HG02981 (cell line): ENCODE measurements at regions not wholly inside any gene's neighbourhood (a gene's known extent, or its start where the extent isn't known, plus 50 kb on each side); places are given as distances from the start of the nearest gene placed in this dataset.
"Not testable (repeated sequence)": the region's sequence is repeated elsewhere in the genome, so short reads cannot be mapped to it uniquely, and the experiment has no call there.

Experiments used
- ATAC-seq: cut with Tn5 transposase; IDR thresholded peaks from one replicate; pipeline ENCODE4 v1.9.1; 2021; ENCODE audit warnings: mild to moderate bottlenecking, moderate library complexity; ENCODE audit not compliant: unreplicated experiment

GRCh38 chr7:51973939-51974338 lies 657.3 kb upstream of the COBL start:
- no peak for ATAC-seq

- ATAC-seq: no peak
These were observed 656.5 kb upstream of the COBL start for GRCh38 chr7:51973071-51973470.

GRCh38 chr7:51970961-51971665 lies 654.5 kb upstream of the COBL start:
- ATAC-seq: no peak

- ATAC-seq: no peak
These were observed 651.9 kb upstream of the COBL start for GRCh38 chr7:51968461-51968860.

- ATAC-seq: no peak
These were observed 648.8 kb upstream of the COBL start for GRCh38 chr7:51965454-51965853.

- ATAC-seq: no peak
These were observed 645.2 kb upstream of the COBL start for GRCh38 chr7:51961804-51962203.

GRCh38 chr7:51950813-51951212 lies 634.2 kb upstream of the COBL start:
- no peak for ATAC-seq

- no peak for ATAC-seq
These were observed 633.4 kb upstream of the COBL start for GRCh38 chr7:51949726-51950644.

GRCh38 chr7:51930834-51931233 lies 614.2 kb upstream of the COBL start:
- no peak for ATAC-seq

- ATAC-seq: no peak
These were observed 613.2 kb upstream of the COBL start for GRCh38 chr7:51929818-51930217.

GRCh38 chr7:51927738-51928137 lies 611.1 kb upstream of the COBL start:
- ATAC-seq: no peak

- no peak for ATAC-seq
These were observed 602.0 kb upstream of the COBL start for GRCh38 chr7:51918581-51918980.

- ATAC-seq: no peak
These were observed 584.9 kb upstream of the COBL start for GRCh38 chr7:51901489-51901840.

- ATAC-seq: not testable (repeated sequence)
These were observed 584.3 kb upstream of the COBL start for GRCh38 chr7:51900755-51901488.

GRCh38 chr7:51899611-51900010 lies 583.0 kb upstream of the COBL start:
- ATAC-seq: no peak

- no peak for ATAC-seq
These were observed 565.8 kb upstream of the COBL start for GRCh38 chr7:51882412-51882811.

- no peak for ATAC-seq
These were observed 564.7 kb upstream of the COBL start for GRCh38 chr7:51881309-51881708.

GRCh38 chr7:51878865-51879264 lies 562.3 kb upstream of the COBL start:
- no peak for ATAC-seq

- no peak for ATAC-seq
These were observed 552.8 kb upstream of the COBL start for GRCh38 chr7:51869452-51869851.

- ATAC-seq: no peak
These were observed 550.5 kb upstream of the COBL start for GRCh38 chr7:51867117-51867516.

GRCh38 chr7:51860305-51860704 lies 543.7 kb upstream of the COBL start:
- no peak for ATAC-seq

- no peak for ATAC-seq
These were observed 533.5 kb upstream of the COBL start for GRCh38 chr7:51850126-51850525.
